IMR-90 (cell line): ENCODE measurements at regions not wholly inside any gene's neighbourhood (a gene's known extent, or its start where the extent isn't known, plus 50 kb on each side); places are given as distances from the start of the nearest gene placed in this dataset.

ENCODE experiments used
- ATAC-seq: fragments of 200-7000 bp; cut with Tn5 transposase; 2 replicates; pipeline ENCODE4 v1.9.1; 2020; ENCODE audit warnings: low read depth, mild to moderate bottlenecking, moderate library complexity
- BruUV-seq: library from RNA; stranded (reverse); fragments of 400-500 nt; replicated peaks from 2 replicates; lab custom pipeline; 2021; lab: Mats Ljungman, UMichigan
- CTCF ChIA-PET: fragments of 300-600 bp; formaldehyde crosslinking; extraction: SDS; loops from one replicate; lab custom pipeline; 2021; ENCODE audit warnings: antibody characterized with exemption; lab: Yijun Ruan, JAX
- POLR2A ChIA-PET: fragments of 300-600 bp; sonication (Branson Sonifier 250); formaldehyde crosslinking; loops from one replicate; lab custom pipeline; 2022; ENCODE audit warnings: antibody characterized with exemption; ENCODE audit not compliant: unreplicated experiment; lab: Charles Lee
- DNase-seq: peaks from one replicate; pipeline ENCODE4 v3.0.0; 2013
- H2AFZ ChIP-seq: replicated peaks from 2 replicates; pipeline ENCODE3; 2013; ENCODE audit warnings: low read length, mild to moderate bottlenecking; ENCODE audit not compliant: poor library complexity
- H2AK5ac ChIP-seq: 2 replicates; pipeline ENCODE4 v1.6.1; 2013; ENCODE audit warnings: low read depth, low read length, inconsistent platforms
- H2AK9ac ChIP-seq: replicated peaks from 2 replicates; pipeline ENCODE3; 2013; ENCODE audit warnings: mild to moderate bottlenecking, low read depth, low read length, moderate library complexity; ENCODE audit not compliant: poor library complexity
- H2BK120ac ChIP-seq: 2 replicates; pipeline ENCODE4 v1.6.1; 2013; ENCODE audit warnings: low read depth, low read length, inconsistent platforms
- H2BK15ac ChIP-seq: 3 replicates; pipeline ENCODE4 v1.6.1; 2013; ENCODE audit warnings: low read depth, low read length, inconsistent platforms
- H2BK20ac ChIP-seq: 2 replicates; pipeline ENCODE4 v1.6.1; 2013; ENCODE audit warnings: low read depth, mild to moderate bottlenecking, inconsistent platforms, low read length, moderate library complexity
- H2BK5ac ChIP-seq: 2 replicates; pipeline ENCODE4 v1.6.1; 2013; ENCODE audit warnings: mild to moderate bottlenecking, low read depth, low read length, inconsistent platforms; ENCODE audit not compliant: poor library complexity, severe bottlenecking
- H3K14ac ChIP-seq: replicated peaks from 2 replicates; pipeline ENCODE4 v1.6.1; 2013; ENCODE audit warnings: low read depth, low read length, inconsistent platforms
- H3K18ac ChIP-seq: 2 replicates; pipeline ENCODE4 v1.6.1; 2013; ENCODE audit warnings: low read depth, low read length, control low read depth
- H3K23ac ChIP-seq: 2 replicates; pipeline ENCODE4 v1.6.1; 2013; ENCODE audit warnings: low read depth, low read length, inconsistent platforms
- H3K27ac ChIP-seq: 2 replicates; pipeline ENCODE4 v1.5.1; 2013; ENCODE audit warnings: mild to moderate bottlenecking, control low read depth, low read length; ENCODE audit not compliant: insufficient read depth
- H3K27me3 ChIP-seq: 2 replicates; pipeline ENCODE4 v1.6.1; 2013; ENCODE audit warnings: low read length; ENCODE audit not compliant: control insufficient read depth, insufficient read depth
- H3K36me3 ChIP-seq: 2 replicates; pipeline ENCODE4 v1.6.1; 2013; ENCODE audit warnings: low read length, mixed read lengths; ENCODE audit not compliant: control insufficient read depth, insufficient read depth
- H3K4ac ChIP-seq: 2 replicates; pipeline ENCODE4 v1.6.1; 2013; ENCODE audit warnings: low read depth, low read length, inconsistent platforms
- H3K4me1 ChIP-seq: 2 replicates; pipeline ENCODE4 v1.6.1; 2013; ENCODE audit warnings: low read length, mixed read lengths; ENCODE audit not compliant: control insufficient read depth, insufficient read depth
- H3K4me2 ChIP-seq: 2 replicates; pipeline ENCODE4 v1.6.1; 2013; ENCODE audit warnings: low read depth, mild to moderate bottlenecking, control low read depth, low read length, moderate library complexity
- H3K4me3 ChIP-seq: 2 replicates; pipeline ENCODE4 v1.5.1; 2013; ENCODE audit warnings: low read depth, mild to moderate bottlenecking, control low read depth, low read length, moderate library complexity; ENCODE audit not compliant: insufficient read depth
- H3K56ac ChIP-seq: 2 replicates; pipeline ENCODE4 v1.6.1; 2013; ENCODE audit warnings: low read length, inconsistent platforms; ENCODE audit not compliant: insufficient read depth; ENCODE audit errors: extremely low read depth
- H3K79me1 ChIP-seq, 2 experiments: 2 replicates each; pipeline ENCODE4 v1.6.1; 2013; ENCODE audit warnings: low read length in 2 of 2, inconsistent platforms in 1 of 2, low read depth in 1 of 2
- H3K9ac ChIP-seq: 2 replicates; pipeline ENCODE4 v1.6.1; 2013; ENCODE audit warnings: low read depth, low read length, control low read depth
- H3K9me1 ChIP-seq: 2 replicates; pipeline ENCODE4 v1.6.1; 2013; ENCODE audit warnings: low read length, inconsistent platforms; ENCODE audit not compliant: insufficient read depth
- H3K9me3 ChIP-seq: 2 replicates; pipeline ENCODE4 v1.6.1; 2013; ENCODE audit warnings: low read length; ENCODE audit not compliant: control insufficient read depth, insufficient read depth
- H4K20me1 ChIP-seq: 2 replicates; pipeline ENCODE4 v1.6.1; 2013; ENCODE audit warnings: low read length, inconsistent platforms; ENCODE audit not compliant: insufficient read depth
- H4K5ac ChIP-seq: 2 replicates; pipeline ENCODE4 v1.6.1; 2013; ENCODE audit warnings: mild to moderate bottlenecking, low read depth, low read length, control low read depth
- H4K8ac ChIP-seq, 2 experiments: 2 replicates each; pipeline ENCODE4 v1.6.1; 2013; ENCODE audit warnings: low read depth in 2 of 2, low read length in 2 of 2, control low read depth in 1 of 2, inconsistent platforms in 1 of 2
- H4K91ac ChIP-seq: 2 replicates; pipeline ENCODE4 v1.6.1; 2013; ENCODE audit warnings: low read depth, low read length, inconsistent platforms; ENCODE audit not compliant: insufficient read depth
- BHLHE40 ChIP-seq: fragments of 150-350 bp; IDR thresholded peaks from 2 replicates; pipeline ENCODE4 v1.6.1; 2016; ENCODE audit warnings: mild to moderate bottlenecking, low read depth, low read length
- CHD1 ChIP-seq: IDR thresholded peaks from 2 replicates; pipeline ENCODE4 v1.6.1; 2012; ENCODE audit warnings: low read depth, low read length, improper control_type of control experiment
- FOS ChIP-seq: fragments of 150-350 bp; IDR thresholded peaks from 2 replicates; pipeline ENCODE4 v1.6.1; 2016; ENCODE audit warnings: low read depth, low read length
- MAFK ChIP-seq: IDR thresholded peaks from 2 replicates; pipeline ENCODE4 v1.6.1; 2012; ENCODE audit warnings: low read depth, low read length, improper control_type of control experiment
- MAZ ChIP-seq: IDR thresholded peaks from 2 replicates; pipeline ENCODE4 v1.6.1; 2012; ENCODE audit warnings: low read depth, mild to moderate bottlenecking, low read length, improper control_type of control experiment, moderate library complexity, borderline replicate concordance
- MXI1 ChIP-seq: IDR thresholded peaks from 2 replicates; pipeline ENCODE4 v1.6.1; 2012; ENCODE audit warnings: low read depth, mild to moderate bottlenecking, low read length, moderate library complexity, borderline replicate concordance
- POLR2A ChIP-seq: IDR thresholded peaks from 2 replicates; pipeline ENCODE4 v1.6.1; 2012; ENCODE audit warnings: mild to moderate bottlenecking, low read depth, low read length
- RAD21 ChIP-seq: IDR thresholded peaks from 2 replicates; pipeline ENCODE4 v1.6.1; 2012; ENCODE audit warnings: low read length, improper control_type of control experiment
- RCOR1 ChIP-seq: IDR thresholded peaks from 2 replicates; pipeline ENCODE4 v1.6.1; 2012; ENCODE audit warnings: mild to moderate bottlenecking, low read length, improper control_type of control experiment; ENCODE audit not compliant: insufficient replicate concordance
- RFX5 ChIP-seq: IDR thresholded peaks from 2 replicates; pipeline ENCODE4 v1.8.0; 2012; ENCODE audit warnings: low read depth, mild to moderate bottlenecking, low read length, moderate library complexity
- SMC3 ChIP-seq: fragments of 150-350 bp; IDR thresholded peaks from 2 replicates; pipeline ENCODE4 v1.6.1; 2016; ENCODE audit warnings: low read depth, mild to moderate bottlenecking, antibody characterized with exemption, low read length, moderate library complexity
- WGBS, 2 experiments: methylation state at CpG; one replicate each; pipeline versions ENCODE4 v1.1.5 to v1.1.7; 2013; ENCODE audit warnings: missing lambda C conversion rate in 2 of 2; ENCODE audit not compliant: insufficient read length in 1 of 2; ENCODE audit errors: extremely low coverage in 2 of 2; 5-methylcytosine and 5-hydroxymethylcytosine counted together
- dilution Hi-C: fragments of 300-500 bp; cut with HindIII; formaldehyde crosslinking; loops from one replicate; pipeline ENCODE4 v1.14.3; 2018; ENCODE audit warnings: low sequenced_read_pairs; ENCODE audit not compliant: unreplicated experiment
- in situ Hi-C: fragments of 300-500 bp; cut with MboI; formaldehyde crosslinking; loops from 3 replicates; pipeline ENCODE4 v1.14.3; 2019; ENCODE audit warnings: low sequenced_read_pairs, inconsistent platforms, mixed read lengths
- intact Hi-C: fragments of 100-400 bp; cut with micrococcal nuclease; formaldehyde crosslinking; loops from 2 replicates; pipeline ENCODE4 v1.10.0; 2022
- TF ChIP-seq, protein P1 (sequence below): conservative IDR thresholded peaks from 2 replicates; pipeline ENCODE4 v1.5.1; 2012; ENCODE audit warnings: mild to moderate bottlenecking, low read depth, low read length, improper control_type of control experiment
- TF ChIP-seq, protein P2 (sequence below): fragments of 150-350 bp; IDR thresholded peaks from 2 replicates; pipeline ENCODE4 v1.6.1; 2017; ENCODE audit warnings: mild to moderate bottlenecking, antibody characterized with exemption, low read length, low read depth
- TF ChIP-seq, protein P3 (sequence below): fragments of 150-350 bp; IDR thresholded peaks from 2 replicates; pipeline ENCODE4 v1.6.1; 2016; ENCODE audit warnings: low read depth, mild to moderate bottlenecking, low read length, moderate library complexity, borderline replicate concordance

DNA sequence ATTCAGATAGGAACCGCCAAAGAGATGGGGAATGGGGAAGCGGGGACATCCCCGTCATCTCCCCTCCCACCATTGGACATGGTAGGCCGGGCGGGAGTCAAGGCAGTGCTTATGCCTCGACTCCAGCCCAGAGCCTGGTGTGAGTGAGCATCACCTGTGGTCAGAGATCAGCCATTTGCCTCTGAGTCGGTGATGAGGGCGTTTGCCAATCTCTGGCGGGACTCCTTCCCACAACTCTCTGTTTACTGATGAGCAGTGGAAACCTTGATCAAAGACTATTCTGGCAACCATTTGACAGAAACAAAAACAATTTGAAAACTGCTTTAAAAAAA lies 63.9 kb upstream of the HES1 start (continued):
- TF ChIP-seq, protein P1, sequence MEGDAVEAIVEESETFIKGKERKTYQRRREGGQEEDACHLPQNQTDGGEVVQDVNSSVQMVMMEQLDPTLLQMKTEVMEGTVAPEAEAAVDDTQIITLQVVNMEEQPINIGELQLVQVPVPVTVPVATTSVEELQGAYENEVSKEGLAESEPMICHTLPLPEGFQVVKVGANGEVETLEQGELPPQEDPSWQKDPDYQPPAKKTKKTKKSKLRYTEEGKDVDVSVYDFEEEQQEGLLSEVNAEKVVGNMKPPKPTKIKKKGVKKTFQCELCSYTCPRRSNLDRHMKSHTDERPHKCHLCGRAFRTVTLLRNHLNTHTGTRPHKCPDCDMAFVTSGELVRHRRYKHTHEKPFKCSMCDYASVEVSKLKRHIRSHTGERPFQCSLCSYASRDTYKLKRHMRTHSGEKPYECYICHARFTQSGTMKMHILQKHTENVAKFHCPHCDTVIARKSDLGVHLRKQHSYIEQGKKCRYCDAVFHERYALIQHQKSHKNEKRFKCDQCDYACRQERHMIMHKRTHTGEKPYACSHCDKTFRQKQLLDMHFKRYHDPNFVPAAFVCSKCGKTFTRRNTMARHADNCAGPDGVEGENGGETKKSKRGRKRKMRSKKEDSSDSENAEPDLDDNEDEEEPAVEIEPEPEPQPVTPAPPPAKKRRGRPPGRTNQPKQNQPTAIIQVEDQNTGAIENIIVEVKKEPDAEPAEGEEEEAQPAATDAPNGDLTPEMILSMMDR: no peak

DNA sequence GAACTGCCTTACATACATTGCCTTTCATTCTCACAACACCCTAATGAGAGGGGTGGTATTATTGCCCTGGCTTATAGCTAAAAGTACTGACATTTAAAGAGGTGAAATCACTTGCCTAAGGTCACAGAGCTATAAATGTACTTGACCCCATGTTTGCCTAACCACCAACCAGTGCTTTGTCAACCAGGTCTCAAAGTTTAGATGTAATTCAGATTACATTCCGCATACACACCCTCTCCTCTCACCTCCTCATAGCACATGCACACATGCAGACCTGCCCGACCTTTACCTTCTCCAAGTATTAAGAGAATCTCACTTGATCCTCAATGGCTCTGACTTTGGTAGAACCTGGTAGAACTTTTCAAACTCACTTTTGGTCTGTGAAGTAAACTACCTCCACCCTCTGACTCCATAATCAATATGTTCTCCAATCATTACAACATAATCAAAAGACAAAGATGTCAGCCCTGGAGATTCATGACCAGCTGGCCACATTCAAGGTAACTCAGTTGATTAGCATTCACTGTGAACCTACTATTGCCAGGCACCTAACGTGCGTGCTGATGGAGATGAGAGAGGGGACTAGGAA lies 63.2 kb upstream of the HES1 start:
- Histone ChIP-seq H2BK5ac (no peak overlapping the region), H2AK9ac (no peak overlapping the region)
- intact Hi-C loops: loop anchor here (5.0 kb wide), 1 partner anchor 245 kb away; no protein-coding TSS in a partner anchor
- TF ChIP-seq SMC3: no peak
- TF ChIP-seq MAFK: no peak
- no peak for TF ChIP-seq FOS
- no peak for TF ChIP-seq RFX5
- TF ChIP-seq POLR2A: no peak
- no peak for TF ChIP-seq CHD1
- TF ChIP-seq RCOR1: no peak
- no peak for TF ChIP-seq RAD21
- no peak for TF ChIP-seq MXI1
- TF ChIP-seq, protein P2, sequence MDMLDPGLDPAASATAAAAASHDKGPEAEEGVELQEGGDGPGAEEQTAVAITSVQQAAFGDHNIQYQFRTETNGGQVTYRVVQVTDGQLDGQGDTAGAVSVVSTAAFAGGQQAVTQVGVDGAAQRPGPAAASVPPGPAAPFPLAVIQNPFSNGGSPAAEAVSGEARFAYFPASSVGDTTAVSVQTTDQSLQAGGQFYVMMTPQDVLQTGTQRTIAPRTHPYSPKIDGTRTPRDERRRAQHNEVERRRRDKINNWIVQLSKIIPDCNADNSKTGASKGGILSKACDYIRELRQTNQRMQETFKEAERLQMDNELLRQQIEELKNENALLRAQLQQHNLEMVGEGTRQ: no peak
- no peak for TF ChIP-seq MAZ
- TF ChIP-seq BHLHE40: no peak
- TF ChIP-seq, protein P3, sequence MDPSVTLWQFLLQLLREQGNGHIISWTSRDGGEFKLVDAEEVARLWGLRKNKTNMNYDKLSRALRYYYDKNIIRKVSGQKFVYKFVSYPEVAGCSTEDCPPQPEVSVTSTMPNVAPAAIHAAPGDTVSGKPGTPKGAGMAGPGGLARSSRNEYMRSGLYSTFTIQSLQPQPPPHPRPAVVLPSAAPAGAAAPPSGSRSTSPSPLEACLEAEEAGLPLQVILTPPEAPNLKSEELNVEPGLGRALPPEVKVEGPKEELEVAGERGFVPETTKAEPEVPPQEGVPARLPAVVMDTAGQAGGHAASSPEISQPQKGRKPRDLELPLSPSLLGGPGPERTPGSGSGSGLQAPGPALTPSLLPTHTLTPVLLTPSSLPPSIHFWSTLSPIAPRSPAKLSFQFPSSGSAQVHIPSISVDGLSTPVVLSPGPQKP: no peak

More for the DNA sequence above, 63.2 kb upstream of the HES1 start:
- no peak overlapping the region for H2AK5ac ChIP-seq
- DNase-seq: no peak
- no peak overlapping the region for H2BK20ac ChIP-seq
- H2AFZ ChIP-seq: no peak overlapping the region
- H3K4me3 ChIP-seq: no peak overlapping the region
- H3K14ac ChIP-seq: no peak overlapping the region
- H2BK120ac ChIP-seq: no peak overlapping the region
- H3K9ac ChIP-seq: no peak overlapping the region
- peaks cover 5% of the 10 kb centered on the region for H3K9me3 ChIP-seq
- ChIA-PET POLR2A (no interaction called here), CTCF (no interaction called here)
- H3K79me1 ChIP-seq: no peaks in the 10 kb centered on the region
- no peak overlapping the region for H3K4me2 ChIP-seq
- no peak overlapping the region for H3K4ac ChIP-seq
- dilution Hi-C loops: no loop called here
- H3K4me1 ChIP-seq: peaks cover 2% of the 10 kb centered on the region; the same call in 1 of the 2 replicates
- no peak overlapping the region for H3K56ac ChIP-seq
- H2BK15ac ChIP-seq: no peak overlapping the region
- H3K36me3 ChIP-seq: no peaks in the 10 kb centered on the region
- H3K27ac ChIP-seq: no peak overlapping the region
- BruUV-seq: no TSS peak
- H4K91ac ChIP-seq: no peak overlapping the region
- H3K27me3 ChIP-seq: peaks cover 33% of the 10 kb centered on the region
- H4K20me1 ChIP-seq: no peaks in the 10 kb centered on the region
- H3K23ac ChIP-seq: no peak overlapping the region
- 93% methylated on average over 2 of the region's 4 CpGs; no CpG with 5 or more reads in 1 of the 2 experiments for WGBS, 2 experiments
- in situ Hi-C loops: no loop called here
- no peak overlapping the region for H3K18ac ChIP-seq
- no peak overlapping the region for H4K5ac ChIP-seq
- no peaks in the 10 kb centered on the region for H3K9me1 ChIP-seq
- no peak for ATAC-seq
- no peak overlapping the region for H4K8ac ChIP-seq
